GM18519 (cell line): ENCODE measurements at regions not wholly inside any gene's neighbourhood (a gene's known extent, or its start where the extent isn't known, plus 50 kb on each side); places are given as distances from the start of the nearest gene placed in this dataset.

Experiments used
- ATAC-seq: cut with Tn5 transposase; IDR thresholded peaks from one replicate; pipeline ENCODE4 v1.9.1; 2021; ENCODE audit warnings: mild to moderate bottlenecking, moderate library complexity; ENCODE audit not compliant: unreplicated experiment, low FRiP score

- ATAC-seq = no peak
Measured at GRCh38 chr2:136582628-136583205, 182.6 kb upstream of the THSD7B start.

GRCh38 chr2:136572335-136572734 is 193.0 kb upstream of the THSD7B start:
- no peak for ATAC-seq

- no peak for ATAC-seq
Measured at GRCh38 chr2:136557203-136557602, 208.1 kb upstream of the THSD7B start.

- no peak for ATAC-seq
Measured at GRCh38 chr2:136550181-136550580, 215.2 kb upstream of the THSD7B start.

- ATAC-seq = no peak
Measured at GRCh38 chr2:136539355-136539754, 226.0 kb upstream of the THSD7B start.

- ATAC-seq = no peak
Measured at GRCh38 chr2:136538489-136538888, 226.9 kb upstream of the THSD7B start.

GRCh38 chr2:136534811-136535210 is 230.5 kb upstream of the THSD7B start:
- no peak for ATAC-seq

GRCh38 chr2:136532171-136532570 is 233.2 kb upstream of the THSD7B start:
- no peak for ATAC-seq

GRCh38 chr2:136531731-136532130 is 233.6 kb upstream of the THSD7B start:
- no peak for ATAC-seq

- ATAC-seq = no peak
Measured at GRCh38 chr2:136530146-136530545, 235.2 kb upstream of the THSD7B start.

GRCh38 chr2:136527560-136527959 is 237.8 kb upstream of the THSD7B start:
- no peak for ATAC-seq

GRCh38 chr2:136522724-136523123 is 242.6 kb upstream of the THSD7B start:
- no peak for ATAC-seq

- ATAC-seq = no peak
Measured at GRCh38 chr2:136517716-136518115, 247.6 kb upstream of the THSD7B start.

GRCh38 chr2:136510244-136510643 is 255.1 kb upstream of the THSD7B start:
- no peak for ATAC-seq

- no peak for ATAC-seq
Measured at GRCh38 chr2:136505462-136505861, 259.9 kb upstream of the THSD7B start.

- ATAC-seq = no peak
Measured at GRCh38 chr2:136502660-136503059, 262.7 kb upstream of the THSD7B start.

GRCh38 chr2:136497709-136498108 is 267.6 kb upstream of the THSD7B start:
- no peak for ATAC-seq

- no peak for ATAC-seq
Measured at GRCh38 chr2:136496966-136497365, 268.4 kb upstream of the THSD7B start.

- ATAC-seq = peak; percentile 56
Measured at GRCh38 chr2:136495636-136496035, 269.7 kb upstream of the THSD7B start.

GRCh38 chr2:136492901-136493300 is 272.4 kb upstream of the THSD7B start:
- no peak for ATAC-seq

- ATAC-seq = no peak
Measured at GRCh38 chr2:136490100-136490499, 275.2 kb upstream of the THSD7B start.

- ATAC-seq = no peak
Measured at GRCh38 chr2:136487421-136487820, 277.9 kb upstream of the THSD7B start.

GRCh38 chr2:136486115-136486514 is 279.2 kb upstream of the THSD7B start:
- ATAC-seq = peak; percentile 79
